Heart left ventricle (tissue), 13 donors: ENCODE measurements at regions not wholly inside any gene's neighbourhood (a gene's known extent, or its start where the extent isn't known, plus 50 kb on each side); places are given as distances from the start of the nearest gene placed in this dataset.

Source experiments
- CTCF ChIP-seq, 12 donors: fragments of 200-600 bp; sonication (generic) in 4 of 12; IDR thresholded peaks; one replicate each; pipeline versions ENCODE4 v1.5.0 to v1.8.0; 2018 to 2022; ENCODE audit warnings: antibody characterized with exemption in 12 of 12, mild to moderate bottlenecking in 5 of 12
- POLR2A ChIP-seq, 2 donors: fragments of 450-650 bp; IDR thresholded peaks; one replicate each; pipeline ENCODE4 v1.6.1; 2017; ENCODE audit warnings: antibody characterized with exemption in 2 of 2, mild to moderate bottlenecking in 2 of 2, moderate library complexity in 2 of 2
- donor health status: ischemic (EF 13 %, LVEDD 7.1; RV severe dilation, severe dysfunction).
- donor health status: DM: no; HTN: yes; CAD: no.
- donor health status: DM: no; HTN: no; CAD: no.
- donor health status: ischemic (EF 25% LVEDD 6.9; RV normal size, moderate dysfunction).
- donor health status: ischemic (EF 25% LVEDD 5.7; RV mildly dilated, moderate dysfunction).
- donor health status: ischemic (EF 35%, LVEDD 5.7; RV mildly dilated, moderate dysfunction).
- donor health status: nonischemic (EF 11% LVEDD 7.7; RV severe dilation, severe dysfunction).
- donor health status: DM: yes; HTN: yes; CAD: no.
- donor health status: PGD.
- donor health status: ischemic (EF 29% LVEDD 5.4; RV normal size, mild dysfunction).
- donor health status: nonischemic (EF 23%, LVEDD 6.1; RV moderate dilation, normal function).

GRCh38 chr17:70988622-70989021, 819.3 kb downstream of the KCNJ2 start:
- TF ChIP-seq CTCF (IDR thresholded peaks at IDR 0.05) (no peak), POLR2A (IDR thresholded peaks at IDR 0.05) (no peak)
